Activated naive CD4-positive, alpha-beta T cell treated with anti-CD3 and anti-CD28 coated beads, Interleukin-2, amount 50 U/mL, for 72 hours (primary cell): ENCODE measurements at regions not wholly inside any gene's neighbourhood (a gene's known extent, or its start where the extent isn't known, plus 50 kb on each side); places are given as distances from the start of the nearest gene placed in this dataset.
"Not testable (repeated sequence)": the region's sequence is repeated elsewhere in the genome, so short reads cannot be mapped to it uniquely, and the experiment has no call there.

Experiments
- ATAC-seq, 2 donors: fragments of 150-1000 bp; cut with Tn5 transposase; 2 replicates each; pipeline ENCODE4 v1.10.0; 2021; ENCODE audit warnings: mild to moderate bottlenecking in 2 of 2, moderate library complexity in 2 of 2
- DNase-seq, 2 donors: peaks; one replicate each; pipeline ENCODE4 v3.0.0; 2021 to 2022; ENCODE audit warnings: low spot score in 2 of 2
- H3K27ac Mint-ChIP-seq, 2 donors: one replicate each; pipeline ENCODE4 v1.8.0; 2022; ENCODE audit warnings: mild to moderate bottlenecking in 2 of 2, mixed read lengths in 2 of 2
- H3K36me3 Mint-ChIP-seq, 2 donors: one replicate each; pipeline ENCODE4 v1.8.0; 2022; ENCODE audit warnings: mixed read lengths in 2 of 2
- H3K9me3 Mint-ChIP-seq, 2 donors: one replicate each; pipeline ENCODE4 v1.8.0; 2022; ENCODE audit warnings: mixed read lengths in 2 of 2

GRCh38 chr5:125979636-125980035 is 443.6 kb upstream of the GRAMD2B start:
- H3K9me3 Mint-ChIP-seq, result peaks cover 4 to 7% of the 10 kb centered on the region in 2 donors
- DNase-seq, result no peak
- H3K27ac Mint-ChIP-seq, result no peak overlapping the region
- ATAC-seq, result no peak
- H3K36me3 Mint-ChIP-seq, result no peaks in the 10 kb centered on the region

GRCh38 chr5:125981016-125981415 is 442.2 kb upstream of the GRAMD2B start:
- DNase-seq (no peak), ATAC-seq (no peak)
- Mint-ChIP-seq H3K36me3 (no peaks in the 10 kb centered on the region), H3K9me3 (peaks cover 4 to 7% of the 10 kb centered on the region in 2 donors), H3K27ac (no peak overlapping the region)

GRCh38 chr5:125987677-125988255 is 435.4 kb upstream of the GRAMD2B start:
- Mint-ChIP-seq H3K27ac (no peak overlapping the region), H3K9me3 (peaks cover 0 to 9% of the 10 kb centered on the region in 2 donors), H3K36me3 (no peaks in the 10 kb centered on the region)
- no peak for ATAC-seq
- no peak for DNase-seq

GRCh38 chr5:125992050-125992449 is 431.2 kb upstream of the GRAMD2B start:
- H3K27ac Mint-ChIP-seq, result no peak overlapping the region
- H3K36me3 Mint-ChIP-seq, result no peaks in the 10 kb centered on the region

GRCh38 chr5:125999271-126000030 is 423.8 kb upstream of the GRAMD2B start:
- not testable (repeated sequence) for ATAC-seq, H3K36me3 Mint-ChIP-seq, H3K9me3 Mint-ChIP-seq, DNase-seq, H3K27ac Mint-ChIP-seq

More at GRCh38 chr5:125992050-125992449, 431.2 kb upstream of the GRAMD2B start:
- DNase-seq (no peak), ATAC-seq (no peak)
- peaks cover 0 to 11% of the 10 kb centered on the region in 2 donors for H3K9me3 Mint-ChIP-seq

- DNase-seq, result no peak
- H3K27ac Mint-ChIP-seq, result no peak overlapping the region
- no peak for ATAC-seq
- peaks cover 3 to 8% of the 10 kb centered on the region in 2 donors for H3K9me3 Mint-ChIP-seq
- H3K36me3 Mint-ChIP-seq, result no peaks in the 10 kb centered on the region
Measured at GRCh38 chr5:126000507-126000906, 422.7 kb upstream of the GRAMD2B start.

GRCh38 chr5:126002222-126002897 is 420.8 kb upstream of the GRAMD2B start:
- ATAC-seq (no peak), DNase-seq (no peak)
- Mint-ChIP-seq H3K36me3 (no peaks in the 10 kb centered on the region), H3K9me3 (peaks cover 3 to 4% of the 10 kb centered on the region in 2 donors), H3K27ac (no peak overlapping the region)

- peaks cover 3 to 12% of the 10 kb centered on the region in 2 donors for H3K9me3 Mint-ChIP-seq
- H3K27ac Mint-ChIP-seq, result no peak overlapping the region
- no peaks in the 10 kb centered on the region for H3K36me3 Mint-ChIP-seq
- ATAC-seq (no peak), DNase-seq (no peak)
Measured at GRCh38 chr5:126003309-126003708, 419.9 kb upstream of the GRAMD2B start.

GRCh38 chr5:126004636-126005035 is 418.6 kb upstream of the GRAMD2B start:
- H3K27ac Mint-ChIP-seq, result no peak overlapping the region
- peaks cover 0 to 11% of the 10 kb centered on the region in 2 donors for H3K9me3 Mint-ChIP-seq

GRCh38 chr5:126007841-126008240 is 415.4 kb upstream of the GRAMD2B start:
- DNase-seq (no peak), ATAC-seq (no peak)
- Mint-ChIP-seq H3K27ac (no peak overlapping the region), H3K36me3 (no peaks in the 10 kb centered on the region), H3K9me3 (peaks cover 0 to 14% of the 10 kb centered on the region in 2 donors)

More at GRCh38 chr5:126004636-126005035, 418.6 kb upstream of the GRAMD2B start:
- ATAC-seq (no peak), DNase-seq (no peak)
- H3K36me3 Mint-ChIP-seq, result no peaks in the 10 kb centered on the region

GRCh38 chr5:126009566-126009965 is 413.6 kb upstream of the GRAMD2B start:
- no peak for DNase-seq
- no peak overlapping the region for H3K27ac Mint-ChIP-seq
- peaks cover 10 to 21% of the 10 kb centered on the region in 2 donors for H3K9me3 Mint-ChIP-seq
- ATAC-seq, result no peak
- H3K36me3 Mint-ChIP-seq, result no peaks in the 10 kb centered on the region

- not testable (repeated sequence) for ATAC-seq, H3K36me3 Mint-ChIP-seq, H3K27ac Mint-ChIP-seq, DNase-seq
- H3K9me3 Mint-ChIP-seq, result peaks cover 16 to 21% of the 10 kb centered on the region in 2 donors
Measured at GRCh38 chr5:126011526-126011925, 411.7 kb upstream of the GRAMD2B start.

GRCh38 chr5:126014676-126015075 is 408.5 kb upstream of the GRAMD2B start:
- Mint-ChIP-seq H3K36me3 (no peaks in the 10 kb centered on the region), H3K9me3 (peaks cover 9 to 16% of the 10 kb centered on the region in 2 donors), H3K27ac (no peak overlapping the region)
- DNase-seq (no peak), ATAC-seq (no peak)

GRCh38 chr5:126015235-126016181 is 407.7 kb upstream of the GRAMD2B start:
- H3K9me3 Mint-ChIP-seq, result peaks cover 7 to 20% of the 10 kb centered on the region in 2 donors
- no peaks in the 10 kb centered on the region for H3K36me3 Mint-ChIP-seq
- DNase-seq, result no peak
- no peak for ATAC-seq
- H3K27ac Mint-ChIP-seq, result no peak overlapping the region

- Mint-ChIP-seq H3K27ac (no peak overlapping the region), H3K9me3 (peaks cover 13 to 23% of the 10 kb centered on the region in 2 donors), H3K36me3 (no peaks in the 10 kb centered on the region)
- no peak for DNase-seq
- ATAC-seq, result no peak
Measured at GRCh38 chr5:126016256-126016655, 407.0 kb upstream of the GRAMD2B start.

- Mint-ChIP-seq H3K9me3 (peaks cover 17 to 24% of the 10 kb centered on the region in 2 donors), H3K27ac (no peak overlapping the region), H3K36me3 (no peaks in the 10 kb centered on the region)
- no peak for DNase-seq
- ATAC-seq, result no peak
Measured at GRCh38 chr5:126017096-126017495, 406.1 kb upstream of the GRAMD2B start.
